Kidney tubule cell (primary cell): ENCODE measurements at regions not wholly inside any gene's neighbourhood (a gene's known extent, or its start where the extent isn't known, plus 50 kb on each side); places are given as distances from the start of the nearest gene placed in this dataset.
A peak's percentile ranks its signal among the peaks of the same experiment; 100 is the strongest.

Experiments
- DNase-seq: peaks from one replicate; pipeline ENCODE4 v3.0.0-alpha.2; 2018; ENCODE audit warnings: low spot score

DNA sequence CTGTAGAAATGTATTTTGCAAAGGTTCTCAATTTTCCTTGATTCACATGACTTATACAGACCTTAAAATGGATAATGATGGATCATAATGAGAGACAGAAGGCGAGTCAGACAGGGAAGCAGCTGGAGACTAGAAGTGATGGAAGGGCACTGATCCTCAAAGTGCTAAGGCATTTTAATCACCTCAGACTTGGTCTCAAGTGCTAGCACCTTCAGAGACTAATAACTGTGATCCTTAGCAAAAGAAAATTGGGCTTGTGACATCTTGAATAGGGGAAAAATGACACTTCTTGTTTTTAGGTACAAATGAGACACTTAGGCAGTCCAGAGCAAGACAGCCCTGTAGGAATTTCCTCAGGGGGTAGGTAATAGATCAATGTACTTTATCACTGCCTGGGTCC is 1011.7 kb downstream of the SQOR start:
- no peak for DNase-seq

DNA sequence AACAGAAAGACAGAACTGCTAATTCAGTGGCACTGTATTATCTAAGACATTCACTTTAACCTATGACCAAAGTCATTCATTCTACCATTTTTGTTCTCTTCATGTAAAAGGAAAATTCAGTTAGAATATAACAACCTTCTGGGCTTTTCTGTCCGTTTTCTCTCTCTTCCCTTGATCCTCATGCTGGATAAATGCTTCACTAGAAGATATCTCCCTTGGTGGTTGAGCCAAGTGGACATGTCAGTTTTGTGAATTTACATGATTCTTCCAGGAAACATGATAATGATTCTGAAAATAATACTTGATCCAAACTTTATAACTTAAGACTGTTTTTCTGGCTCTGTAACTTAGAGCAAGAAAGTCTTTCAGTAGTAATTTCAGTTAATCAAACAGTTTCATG is 1012.2 kb downstream of the SQOR start:
- no peak for DNase-seq

DNA sequence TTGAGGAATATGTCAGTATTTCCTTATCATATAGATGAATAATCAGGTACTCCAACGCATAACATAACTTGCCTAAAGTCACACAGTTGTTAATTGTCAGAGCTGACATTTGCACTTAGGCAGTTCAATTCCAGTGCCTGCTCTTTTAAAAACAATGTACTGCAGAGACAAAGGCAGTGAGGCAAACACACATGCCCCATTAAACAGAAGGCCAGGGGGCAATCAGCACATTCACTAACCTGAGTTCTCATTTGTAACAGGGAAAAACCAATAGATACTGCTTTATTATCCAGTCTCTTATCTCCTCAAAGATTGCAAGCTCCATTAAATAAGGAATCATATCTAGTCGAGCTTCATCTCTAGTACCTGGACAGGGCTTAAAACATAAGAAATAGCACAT is 1017.4 kb downstream of the SQOR start:
- DNase-seq, result no peak

DNA sequence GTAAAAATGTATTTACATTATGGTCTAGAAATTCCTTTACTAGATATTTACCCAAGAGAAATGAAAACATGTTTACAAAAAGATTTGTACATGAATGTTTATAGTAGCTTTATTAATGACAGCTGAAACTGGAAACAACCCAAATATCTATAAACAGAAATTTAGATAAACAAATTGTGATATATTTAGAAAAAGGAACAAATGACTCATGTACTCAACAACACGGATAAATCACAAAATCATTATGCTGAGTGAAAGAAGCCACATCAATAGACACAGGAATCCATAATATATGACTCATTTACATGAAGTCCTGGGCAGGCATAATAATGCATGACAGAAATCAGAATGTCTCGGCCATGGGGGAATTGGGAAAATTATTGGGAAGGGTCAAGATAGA is 1020.2 kb downstream of the SQOR start:
- DNase-seq, result peak; percentile 11

DNA sequence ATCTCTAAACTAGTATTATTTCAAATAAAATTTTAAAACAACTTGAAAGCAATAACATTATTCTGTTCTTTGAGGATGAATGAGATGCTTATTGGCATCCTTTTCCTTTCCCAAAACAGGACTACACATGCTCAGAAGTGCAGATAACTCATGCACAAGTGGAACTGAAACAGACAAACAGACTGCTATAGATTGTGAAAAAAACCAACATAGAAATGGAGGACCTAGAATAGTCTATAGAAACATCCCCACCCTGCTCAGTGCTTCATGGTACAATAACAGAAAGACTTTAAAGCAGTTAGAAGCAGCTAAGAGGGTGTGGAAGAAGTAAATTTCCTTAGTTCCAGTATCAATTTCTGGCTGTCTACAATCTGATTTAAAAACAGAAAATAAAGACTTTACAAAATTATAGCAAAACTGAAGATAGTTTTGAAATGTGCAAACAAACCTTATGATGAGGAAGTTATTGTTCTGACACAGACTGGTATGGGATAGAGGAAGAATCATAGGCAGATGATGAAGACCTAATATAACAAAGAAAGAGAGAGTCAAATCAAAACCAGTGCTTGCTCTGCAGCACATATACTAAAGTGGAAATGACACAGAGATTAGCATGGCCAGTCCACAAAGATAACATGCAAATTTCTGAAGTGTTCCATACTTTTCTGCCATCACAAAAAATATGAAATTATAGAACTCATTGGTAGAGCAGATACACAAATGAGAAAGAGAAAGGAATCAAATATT is 1025.4 kb downstream of the SQOR start:
- DNase-seq, result no peak

DNA sequence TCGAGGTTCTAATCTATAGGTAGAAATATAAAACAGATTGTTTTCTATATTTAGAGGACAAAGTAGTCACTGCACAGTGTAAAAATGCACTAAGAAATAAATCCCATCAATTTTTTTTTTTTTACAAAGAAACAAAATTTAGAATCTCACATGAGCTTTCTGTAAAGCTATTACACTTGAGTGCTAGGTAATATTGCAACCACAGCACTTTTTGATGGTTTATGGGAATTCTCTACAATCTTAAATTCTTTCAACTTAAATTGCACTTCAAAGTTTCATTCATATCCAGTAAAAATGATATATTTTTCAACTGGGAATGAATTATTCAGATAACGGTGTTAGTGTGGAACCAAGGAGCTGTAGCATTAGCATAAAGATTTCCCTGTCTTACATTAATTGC is 1035.4 kb downstream of the SQOR start:
- DNase-seq, result no peak

DNA sequence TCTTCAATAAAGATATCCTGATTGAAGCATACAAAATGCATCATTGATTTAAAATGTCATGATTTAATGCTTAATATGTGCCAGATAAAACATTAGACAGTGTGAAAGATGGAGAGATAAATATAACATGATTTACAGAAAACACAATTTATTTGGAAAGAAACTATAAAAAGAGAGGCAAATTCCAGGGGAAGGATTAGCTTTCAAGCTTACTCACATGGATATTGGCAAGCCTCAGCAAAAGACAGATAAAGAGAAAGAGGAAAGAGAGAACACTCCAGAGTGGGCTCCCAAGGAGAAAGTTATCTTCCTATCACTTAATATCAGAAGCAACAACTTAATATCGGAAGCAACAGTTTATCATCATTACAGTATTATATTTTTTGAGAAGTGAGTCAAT is 1036.5 kb downstream of the SQOR start:
- no peak for DNase-seq

DNA sequence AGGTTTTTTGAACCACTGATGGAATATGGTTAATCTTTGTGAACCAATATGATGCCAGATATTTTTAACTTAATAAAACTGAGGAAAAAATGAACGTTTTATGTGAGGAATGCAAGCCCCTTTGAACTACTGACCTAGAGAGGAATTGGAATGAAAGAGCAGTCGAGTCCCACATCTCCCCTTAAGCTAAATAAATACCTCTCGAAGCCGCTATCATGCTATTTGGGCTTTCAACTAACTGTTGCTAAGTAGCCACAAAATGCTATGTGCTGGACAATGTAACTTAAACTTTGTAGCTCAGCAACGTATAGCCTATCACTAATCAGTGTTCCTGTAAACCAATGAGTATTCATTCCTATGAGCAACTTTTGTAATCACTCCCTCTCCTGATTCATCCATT is 1037.2 kb downstream of the SQOR start:
- DNase-seq, result no peak

DNA sequence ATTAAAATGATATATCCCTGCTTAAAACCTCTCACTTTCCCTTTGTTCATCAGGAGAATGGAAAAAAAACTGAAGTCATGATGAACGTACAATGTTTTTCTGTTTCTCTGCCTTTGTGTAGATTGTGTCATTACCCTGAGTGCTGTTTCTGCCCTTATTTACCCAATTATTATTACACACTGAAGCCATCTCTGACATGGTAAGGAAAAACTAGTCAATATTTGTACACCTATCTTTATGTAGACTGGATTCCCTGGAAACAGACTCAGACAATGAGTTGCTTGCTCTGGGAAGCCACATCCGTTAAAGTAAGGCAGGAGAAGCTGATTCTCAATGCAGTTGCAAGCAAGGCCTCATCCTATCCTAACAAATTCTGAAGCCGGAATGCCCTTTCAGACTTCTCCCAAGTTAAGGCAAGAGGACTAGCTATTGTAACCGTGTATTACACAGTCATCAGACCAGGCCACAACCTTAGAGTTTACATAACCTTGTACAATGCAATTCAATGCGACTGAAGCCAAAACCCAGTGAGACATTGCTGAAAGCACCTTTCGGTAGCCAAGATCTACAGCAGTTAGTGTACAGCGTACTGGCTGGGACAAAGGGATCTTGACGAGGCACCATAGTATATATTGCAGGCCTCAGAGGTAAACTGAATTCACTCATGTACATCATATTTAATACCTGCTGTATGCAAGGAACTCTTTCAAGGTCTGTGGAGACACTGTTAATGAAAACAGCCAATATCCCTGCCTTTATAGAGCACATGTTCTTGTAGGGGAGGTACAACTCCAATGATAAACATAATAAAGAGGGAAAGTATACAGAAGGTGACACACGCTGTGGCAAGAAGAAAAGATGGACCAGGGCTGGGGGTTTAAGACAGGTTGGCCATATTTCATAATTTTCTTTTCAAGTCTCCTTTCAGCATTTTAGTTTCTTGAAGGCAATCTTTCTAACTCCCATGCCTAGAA is 1040.8 kb upstream of the SEMA6D start:
- DNase-seq, result no peak

DNA sequence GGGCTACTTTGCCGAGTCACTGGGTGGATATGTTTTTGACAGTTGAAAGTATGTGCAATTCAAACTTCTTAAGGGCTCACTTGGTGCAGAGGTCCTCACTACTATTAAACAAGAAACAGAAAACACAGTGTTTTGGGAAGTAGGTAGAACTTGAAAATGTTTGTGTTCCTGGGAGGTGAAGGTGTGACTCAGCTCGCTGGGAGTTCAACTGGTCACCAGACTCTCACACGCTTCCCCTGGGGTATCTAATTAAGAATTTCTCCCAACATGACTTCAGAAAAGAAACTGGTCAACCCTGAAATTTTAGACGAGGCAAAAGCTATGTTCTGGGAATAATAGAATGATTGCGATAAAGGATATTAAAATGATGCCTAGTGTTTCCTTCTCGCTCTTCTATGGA is 1039.8 kb upstream of the SEMA6D start:
- DNase-seq, result peak; percentile 60

DNA sequence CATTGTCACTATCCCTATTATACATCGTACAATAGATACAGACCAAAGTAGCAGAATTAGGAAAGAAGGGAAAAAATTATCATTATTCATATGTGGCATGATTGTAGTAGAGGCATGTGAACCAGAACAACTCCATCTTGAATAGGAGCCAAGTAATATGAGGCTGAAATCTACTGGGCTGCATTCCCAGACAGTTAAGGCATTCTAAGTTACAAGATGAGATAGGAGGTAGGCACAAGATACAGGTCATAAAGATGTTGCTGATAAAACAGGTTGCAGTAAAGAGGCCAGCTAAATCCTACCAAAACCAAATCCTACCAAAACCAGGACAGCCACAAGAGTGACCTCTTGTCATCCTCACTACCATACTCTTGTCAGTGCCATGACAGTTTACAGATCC is 1035.4 kb upstream of the SEMA6D start:
- no peak for DNase-seq

DNA sequence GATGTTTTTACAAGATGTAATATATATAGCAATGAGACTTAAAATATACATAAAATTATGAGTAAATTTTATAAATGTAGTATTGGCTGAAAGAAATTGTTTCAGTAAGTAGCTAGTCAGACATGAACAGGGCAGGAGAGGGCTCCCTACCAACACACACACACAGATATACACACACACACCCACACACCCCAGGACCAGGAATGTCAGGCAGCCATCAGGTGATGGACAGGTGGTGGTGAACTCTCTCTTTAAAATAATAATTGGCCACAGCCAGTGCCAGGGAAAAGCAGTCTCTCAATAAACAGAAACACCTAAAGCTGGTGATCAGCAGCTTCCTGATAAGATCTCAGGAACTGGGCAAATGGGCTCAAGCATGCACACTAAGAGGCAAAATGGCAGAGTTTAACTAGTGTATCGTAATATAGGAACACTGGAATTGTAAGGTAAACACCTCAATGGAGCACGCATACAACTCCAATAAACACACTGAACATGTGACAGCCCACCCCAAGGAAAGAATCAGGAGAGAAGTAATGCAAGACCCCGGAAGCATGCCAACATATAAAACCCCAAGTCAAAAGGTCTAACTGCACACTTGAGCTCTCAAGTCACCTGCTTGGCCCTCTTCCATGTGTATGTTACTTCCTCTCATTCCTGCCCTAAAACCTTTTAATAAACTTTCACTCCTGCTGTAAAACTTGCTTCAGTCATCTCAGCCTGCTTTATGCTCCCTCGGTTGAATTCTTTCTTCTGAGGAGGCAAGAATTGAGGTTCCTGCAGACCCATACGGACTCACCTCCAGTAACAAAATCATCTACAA is 1034.1 kb upstream of the SEMA6D start:
- no peak for DNase-seq

DNA sequence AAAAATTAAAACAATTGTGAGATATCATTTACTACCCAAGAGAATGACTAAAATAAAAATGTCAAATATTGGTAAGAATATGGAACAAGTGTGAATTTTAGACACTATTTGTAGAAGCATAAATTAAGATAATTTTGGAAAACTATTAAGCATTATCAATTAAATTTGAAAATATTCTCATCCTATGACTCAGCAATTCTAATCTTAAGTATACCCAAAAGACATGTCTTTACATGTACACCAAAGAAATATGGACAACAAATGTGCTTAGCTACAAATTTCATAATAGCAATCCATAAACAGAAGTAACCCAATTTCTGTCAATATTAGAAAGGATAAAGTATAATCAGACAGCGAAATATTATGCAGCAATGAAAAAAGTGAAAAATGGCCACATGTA is 1032.2 kb upstream of the SEMA6D start:
- no peak for DNase-seq

DNA sequence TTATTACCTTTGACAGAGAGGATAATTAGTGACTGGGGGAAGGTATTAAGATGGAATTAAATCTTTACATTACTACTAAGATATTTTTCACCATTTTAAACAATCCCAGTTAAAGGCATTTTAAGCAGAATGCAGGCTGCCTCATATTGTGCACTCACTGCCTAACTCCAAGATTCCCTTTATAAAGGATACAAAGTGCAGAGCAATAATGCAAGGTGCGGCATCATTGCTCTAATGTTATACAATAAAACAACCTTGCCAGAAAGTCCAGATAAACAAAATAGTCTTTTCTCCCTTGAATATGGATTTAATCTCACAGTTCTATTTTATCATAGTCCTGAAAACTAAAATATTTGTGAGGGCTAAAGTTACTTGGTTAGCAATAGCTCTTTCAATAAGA is 1031.6 kb upstream of the SEMA6D start:
- no peak for DNase-seq

DNA sequence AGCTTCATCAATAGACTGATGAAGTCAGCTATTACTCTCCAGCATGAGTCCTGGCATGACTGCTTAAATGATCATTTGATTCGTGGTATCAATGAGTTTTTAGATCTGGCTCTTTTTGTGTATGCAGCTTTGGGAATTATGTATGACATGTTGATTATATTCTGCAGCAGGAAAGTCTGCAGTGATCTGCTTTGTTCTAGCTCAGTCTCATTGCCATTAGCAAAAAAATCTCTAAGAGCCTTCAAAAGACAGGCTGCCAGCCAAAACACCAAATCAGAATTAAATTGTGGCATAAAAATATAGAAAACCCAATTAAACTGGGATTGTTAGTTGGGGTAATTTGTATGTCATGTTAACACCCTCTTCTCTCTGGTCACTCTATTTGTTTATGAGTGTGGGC is 1021.0 kb upstream of the SEMA6D start:
- no peak for DNase-seq

DNA sequence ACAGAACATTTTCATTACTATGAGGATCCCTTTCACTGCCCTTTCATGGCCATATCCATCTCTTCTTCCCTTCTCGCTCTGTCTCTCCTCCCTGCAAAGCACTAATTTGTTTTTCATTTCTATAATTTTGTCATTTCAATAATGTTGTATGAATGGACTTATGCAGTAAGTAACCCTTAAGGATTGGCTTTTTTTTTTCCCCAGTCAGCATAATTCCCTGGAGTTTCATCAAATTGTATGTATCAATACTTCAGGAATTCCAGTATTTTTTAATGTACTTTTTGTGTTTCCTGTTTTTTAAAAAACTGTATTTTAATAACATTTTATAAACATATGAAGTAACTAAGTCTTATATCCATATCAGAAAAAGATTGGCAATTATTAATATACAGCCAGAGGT is 1016.0 kb upstream of the SEMA6D start:
- no peak for DNase-seq

DNA sequence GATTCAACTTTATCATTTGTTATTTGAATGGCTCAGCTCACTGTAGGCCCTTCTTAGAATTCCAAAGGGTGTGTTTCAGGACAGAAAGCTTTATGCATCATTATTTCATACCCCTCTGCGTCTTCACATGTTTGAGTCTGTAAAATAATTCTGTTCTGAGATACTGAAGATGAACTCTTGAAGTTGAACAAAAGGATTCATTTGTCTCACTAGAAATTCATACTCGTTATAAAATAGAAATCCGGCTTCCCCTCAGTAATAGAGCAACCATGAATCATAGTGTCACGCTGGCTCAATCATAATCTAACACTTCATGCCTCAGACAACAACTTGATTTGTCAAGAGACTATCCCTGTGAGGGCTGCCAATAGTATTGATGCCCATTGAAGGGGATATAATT is 1015.4 kb upstream of the SEMA6D start:
- DNase-seq, result no peak

DNA sequence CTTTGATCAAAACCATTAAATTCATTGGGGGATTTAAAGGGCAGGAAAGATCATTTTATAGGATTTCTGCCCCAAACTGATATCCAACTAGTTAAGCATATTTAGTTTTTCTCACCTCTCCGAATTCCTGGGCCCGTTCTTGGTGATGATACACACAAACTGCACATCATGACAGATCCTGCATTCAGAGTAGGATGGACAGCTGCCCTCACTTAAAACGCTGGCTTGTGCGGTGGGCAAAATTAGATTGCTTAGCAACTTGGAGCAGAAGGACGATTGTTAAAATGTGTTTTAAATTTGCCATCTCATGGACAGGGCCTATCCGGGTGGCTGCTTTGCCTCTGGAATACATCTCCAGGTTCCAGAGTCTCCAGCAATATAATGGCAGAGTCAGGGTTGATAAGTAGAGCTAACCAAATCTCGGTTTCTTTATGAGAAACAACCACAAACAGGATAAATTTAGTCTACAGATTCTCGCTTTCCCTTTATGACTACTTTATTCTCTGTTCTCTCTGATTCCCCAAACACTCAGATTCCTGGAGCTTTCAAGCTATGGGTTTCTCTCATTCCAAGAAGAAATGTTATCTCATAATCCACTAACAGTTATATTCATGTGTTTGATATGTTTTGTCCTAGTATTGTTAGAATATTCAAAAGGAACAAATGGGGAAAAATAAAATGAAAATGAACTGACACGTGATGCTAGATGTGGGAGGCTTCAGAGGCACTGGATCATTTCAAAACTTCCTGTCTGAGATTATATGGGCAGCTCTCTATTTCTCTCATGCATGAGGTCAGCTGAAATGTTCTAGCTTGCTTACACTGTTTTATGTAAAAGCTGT is 1014.1 kb upstream of the SEMA6D start:
- no peak for DNase-seq

DNA sequence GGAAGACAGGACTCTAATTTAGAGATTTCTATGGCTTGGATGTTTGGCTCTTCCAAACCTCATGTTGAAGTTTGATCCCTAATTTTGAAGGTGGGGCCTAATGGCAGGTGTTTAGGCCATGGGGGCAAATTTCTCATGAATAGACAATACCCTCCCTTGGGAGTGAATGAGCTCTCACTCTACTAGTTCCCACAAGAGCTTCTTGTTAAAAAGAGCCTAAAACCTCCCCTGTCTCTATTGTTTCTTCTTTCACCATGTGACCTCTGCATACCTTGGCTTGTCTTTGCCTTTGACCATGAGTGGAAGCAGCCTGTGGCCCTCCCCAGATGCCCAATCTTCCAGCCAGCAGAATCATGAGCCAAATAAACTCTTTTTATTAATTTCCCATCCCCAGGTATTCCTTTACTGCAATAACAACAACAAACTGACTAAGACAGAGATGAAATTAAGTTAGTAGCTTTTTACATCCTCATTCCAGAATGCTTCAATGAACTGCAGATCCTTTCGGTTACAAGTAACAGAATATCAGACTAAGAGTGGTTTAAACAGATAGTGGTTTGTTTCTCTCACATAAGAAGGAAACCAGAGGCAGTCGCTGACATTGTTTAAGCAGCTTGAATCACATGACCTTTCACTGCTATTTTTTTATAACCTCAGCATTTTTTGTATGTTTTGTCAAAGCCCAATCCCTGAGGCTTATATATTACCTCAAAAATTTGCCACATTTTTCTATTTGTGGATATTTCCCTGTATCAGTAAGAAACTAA is 1013.3 kb upstream of the SEMA6D start:
- DNase-seq, result peak; percentile 3

DNA sequence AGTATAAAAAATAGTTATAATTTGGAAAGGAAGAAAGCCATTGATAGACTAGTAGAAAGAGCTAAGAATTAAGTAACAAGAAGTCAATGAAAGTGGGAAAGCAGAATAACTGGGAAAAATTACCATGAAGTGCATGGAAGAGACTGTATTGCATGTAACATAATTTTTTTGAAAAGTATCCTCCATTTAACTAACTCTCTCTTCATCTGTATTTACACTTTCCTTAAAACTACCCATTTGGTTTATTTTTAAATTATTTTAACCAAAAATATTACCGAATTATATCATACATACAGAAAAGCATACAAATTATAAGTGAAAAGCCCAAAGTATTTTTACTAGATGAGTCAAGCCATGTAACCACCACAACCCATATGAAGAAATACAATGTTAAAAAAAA is 1009.9 kb upstream of the SEMA6D start:
- no peak for DNase-seq

DNA sequence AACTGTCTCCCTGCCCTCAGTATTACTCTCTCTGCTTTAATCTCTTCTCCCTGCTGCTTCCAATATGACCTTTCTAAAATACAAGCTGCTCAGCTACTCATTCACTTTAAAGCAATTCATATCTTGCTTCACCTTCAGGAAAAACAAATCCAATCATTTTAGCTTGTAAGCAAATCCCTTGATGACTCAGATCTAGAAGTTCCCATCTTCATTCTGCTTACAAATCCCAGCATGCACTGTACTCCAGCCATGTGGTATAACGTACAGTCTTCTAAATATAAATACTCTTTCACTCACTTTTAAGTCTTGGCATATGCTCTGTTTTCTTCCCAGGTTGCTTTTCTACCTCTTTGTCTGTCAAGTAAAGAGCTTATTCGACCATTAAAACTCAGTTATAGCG is 1009.1 kb upstream of the SEMA6D start:
- peak; percentile 2 for DNase-seq
